ENCODE measurements at regions not wholly inside any gene's neighbourhood (a gene's known extent, or its start where the extent isn't known, plus 50 kb on each side); places are given as distances from the start of the nearest gene placed in this dataset.

DNA sequence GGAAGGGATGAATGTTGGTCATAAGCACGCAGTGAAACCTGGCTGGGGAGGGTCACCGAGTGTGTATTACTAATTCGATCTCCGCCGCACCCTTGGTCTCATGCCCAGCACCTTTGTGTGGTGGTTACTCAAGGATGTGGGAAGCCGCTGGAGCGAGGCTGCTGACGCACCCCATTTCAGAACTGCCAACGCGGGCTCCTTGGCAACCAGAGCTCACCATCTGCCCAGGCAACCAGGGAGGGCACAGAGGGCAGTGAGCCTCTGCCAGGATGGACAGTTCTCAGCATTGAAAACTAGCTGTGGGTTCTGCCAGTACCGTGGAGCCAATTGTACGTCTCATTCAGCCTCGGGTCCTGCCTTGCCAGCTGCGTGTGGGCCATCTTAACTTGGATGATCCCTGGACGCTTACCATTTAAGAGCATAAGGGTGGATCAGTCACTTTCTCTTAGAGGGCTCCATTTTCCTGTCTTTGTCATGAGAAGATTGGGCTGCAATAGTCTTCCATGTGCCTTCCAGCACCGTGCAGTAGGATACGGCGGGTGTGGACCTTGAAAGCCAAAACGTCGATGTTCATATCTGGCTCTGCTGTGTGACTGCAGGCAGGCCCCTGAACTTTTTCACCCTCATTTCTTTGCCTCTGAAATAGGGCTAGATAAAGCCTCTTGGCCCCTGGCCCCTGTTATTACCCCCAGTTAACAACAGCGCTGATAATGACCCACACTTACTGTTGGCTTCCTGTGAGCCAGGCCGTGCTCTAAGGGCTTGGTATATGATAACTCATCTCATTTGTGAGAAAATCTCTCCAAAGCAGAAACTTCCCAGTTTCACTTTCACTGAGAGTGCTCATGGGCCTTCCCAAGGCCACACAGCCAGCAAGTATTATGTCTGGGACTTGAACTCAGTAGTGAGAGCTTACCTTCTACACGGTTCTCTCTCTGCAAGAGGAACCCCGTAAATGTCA is 238.8 kb downstream of the OPA1 start:
- H3K9me3 Mint-ChIP-seq = no peaks in the 10 kb centered on the region
- H3K4me3 Mint-ChIP-seq = no peak overlapping the region
- ATAC-seq (ENCODE audit: low read depth) (no peak), DNase-seq (no peak)
- H3K4me1 Mint-ChIP-seq = no peaks in the 10 kb centered on the region
- H3K27ac Mint-ChIP-seq = no peak overlapping the region
- no peaks in the 10 kb centered on the region for H3K36me3 Mint-ChIP-seq
- POLR2A ChIA-PET = no interaction called here
- H3K27me3 Mint-ChIP-seq = peaks cover 14% of the 10 kb centered on the region

DNA sequence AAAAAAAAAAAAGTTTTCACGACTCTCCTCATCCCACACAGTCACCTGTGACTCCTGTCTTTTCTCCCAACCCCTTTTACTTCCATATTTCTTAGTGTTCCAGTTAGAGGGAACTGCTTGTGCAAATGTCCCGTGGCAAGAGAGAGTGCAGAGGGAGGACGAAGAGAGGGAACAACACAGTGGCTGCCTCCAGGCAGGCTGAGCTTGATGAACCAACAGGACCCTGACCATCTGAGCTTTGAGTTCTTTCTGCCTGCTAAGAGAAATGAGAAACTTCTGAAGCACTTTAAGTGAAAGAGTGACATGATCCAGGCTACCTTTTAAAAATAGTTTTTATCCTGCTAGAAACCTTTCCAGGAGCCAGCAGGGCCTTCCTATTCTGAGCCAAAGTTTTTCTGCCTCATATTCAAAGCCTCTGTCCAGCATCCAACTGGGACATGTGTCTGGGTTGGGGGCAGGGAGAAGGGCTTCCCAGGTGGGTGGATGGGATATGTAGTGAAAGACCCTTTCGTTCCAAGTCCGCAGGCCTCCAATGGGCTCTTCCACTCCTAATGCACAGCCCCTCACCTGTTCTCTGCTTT is 239.9 kb downstream of the OPA1 start:
- no peaks in the 10 kb centered on the region for H3K4me1 Mint-ChIP-seq
- H3K9me3 Mint-ChIP-seq = no peaks in the 10 kb centered on the region
- POLR2A ChIA-PET = no interaction called here
- DNase-seq (no peak), ATAC-seq (ENCODE audit: low read depth) (no peak)
- H3K27me3 Mint-ChIP-seq = peaks cover 12% of the 10 kb centered on the region
- no peak overlapping the region for H3K4me3 Mint-ChIP-seq
- no peaks in the 10 kb centered on the region for H3K36me3 Mint-ChIP-seq
- H3K27ac Mint-ChIP-seq = no peak overlapping the region

DNA sequence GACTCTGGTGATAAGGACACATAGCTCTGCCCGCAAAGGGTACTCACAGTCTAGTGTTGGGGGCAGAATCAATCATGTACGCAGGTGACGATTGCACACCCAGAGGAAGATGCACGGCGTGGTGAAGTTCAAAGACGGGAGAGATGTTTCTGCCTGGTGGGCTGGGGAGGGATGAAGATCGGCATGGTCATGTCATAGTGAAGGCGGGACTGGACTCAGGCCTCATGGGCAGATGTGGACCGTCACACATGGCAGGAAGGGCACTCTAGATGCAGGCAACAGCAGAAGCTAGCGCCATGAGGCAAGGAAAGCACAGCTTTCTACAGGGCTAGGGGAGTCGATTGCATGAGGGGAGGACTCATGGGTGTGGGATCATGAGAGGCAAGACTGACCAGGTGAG is 240.6 kb downstream of the OPA1 start:
- no peaks in the 10 kb centered on the region for H3K9me3 Mint-ChIP-seq
- H3K4me1 Mint-ChIP-seq = no peaks in the 10 kb centered on the region
- DNase-seq (no peak), ATAC-seq (ENCODE audit: low read depth) (no peak)
- no peak overlapping the region for H3K27ac Mint-ChIP-seq
- POLR2A ChIA-PET = no interaction called here
- peaks cover 11% of the 10 kb centered on the region for H3K27me3 Mint-ChIP-seq
- H3K36me3 Mint-ChIP-seq = no peaks in the 10 kb centered on the region
- H3K4me3 Mint-ChIP-seq = no peak overlapping the region

DNA sequence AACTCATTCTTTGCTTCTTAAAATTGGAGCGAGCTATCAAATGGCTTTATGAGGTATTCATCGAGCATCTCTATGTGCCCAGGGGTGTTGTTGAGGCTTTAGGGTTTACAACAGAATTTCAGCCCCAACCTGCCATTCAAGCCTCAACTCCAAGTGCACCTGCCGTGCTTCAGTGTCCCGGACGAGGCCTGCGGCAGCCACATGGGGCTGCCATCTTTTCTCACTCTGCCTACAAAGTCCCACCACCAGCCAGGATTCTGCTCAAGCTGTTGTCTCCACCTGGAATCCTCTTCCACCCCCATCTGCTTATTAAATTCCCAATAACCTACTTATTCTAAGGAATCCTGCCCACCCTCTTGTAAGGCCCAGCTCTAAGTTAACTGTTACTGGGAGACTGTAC is 242.4 kb downstream of the OPA1 start:
- Mint-ChIP-seq H3K4me3 (no peak overlapping the region), H3K4me1 (no peaks in the 10 kb centered on the region), H3K9me3 (no peaks in the 10 kb centered on the region), H3K36me3 (no peaks in the 10 kb centered on the region), H3K27me3 (peaks cover 11% of the 10 kb centered on the region), H3K27ac (no peak overlapping the region)
- ATAC-seq (ENCODE audit: low read depth) (no peak), DNase-seq (no peak)
- POLR2A ChIA-PET = no interaction called here

DNA sequence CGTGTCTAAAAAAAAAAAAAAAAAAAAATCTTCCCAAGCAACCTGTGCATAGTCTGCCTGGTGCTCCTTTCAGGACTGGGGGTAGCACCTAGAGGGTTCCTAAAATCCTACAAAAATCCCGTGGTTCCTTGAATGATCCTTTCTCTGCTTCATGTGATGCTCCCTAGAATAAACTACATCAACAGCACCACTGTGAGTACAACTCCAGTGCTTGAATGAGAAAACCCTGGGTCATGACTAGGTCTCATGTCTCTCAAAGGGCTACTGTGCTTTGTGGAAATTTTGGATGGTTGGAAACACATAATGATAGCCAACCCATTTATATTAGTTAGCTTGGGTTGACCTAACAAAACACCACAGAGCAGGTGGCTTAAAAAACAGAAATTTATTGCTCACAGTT is 243.5 kb downstream of the OPA1 start:
- Mint-ChIP-seq H3K4me3 (no peak overlapping the region), H3K27ac (no peak overlapping the region), H3K36me3 (no peaks in the 10 kb centered on the region), H3K4me1 (no peaks in the 10 kb centered on the region), H3K9me3 (no peaks in the 10 kb centered on the region), H3K27me3 (peaks cover 19% of the 10 kb centered on the region)
- no peak for DNase-seq
- no peak for ATAC-seq (ENCODE audit: low read depth)
- POLR2A ChIA-PET = no interaction called here

DNA sequence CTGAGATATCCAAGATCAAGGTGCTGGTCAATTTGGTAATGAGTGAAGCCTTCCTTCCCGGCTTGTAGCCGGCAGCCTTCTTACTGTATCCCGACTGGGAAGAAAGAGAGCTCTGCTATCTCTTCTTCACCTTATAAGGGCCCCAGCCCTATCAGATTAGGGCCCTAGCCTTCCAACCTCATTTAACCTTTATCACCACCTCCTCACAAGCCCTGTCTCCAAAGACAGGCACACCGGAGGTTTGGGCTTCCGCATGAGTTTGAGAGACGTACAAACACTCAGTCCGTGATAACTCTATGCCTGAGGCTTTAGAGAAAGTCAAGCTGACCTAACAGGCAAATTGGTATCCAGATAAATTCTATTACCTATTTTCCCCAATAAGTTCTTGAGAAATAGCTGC is 243.9 kb downstream of the OPA1 start:
- H3K27ac Mint-ChIP-seq = no peak overlapping the region
- ATAC-seq (ENCODE audit: low read depth) = no peak
- H3K4me3 Mint-ChIP-seq = no peak overlapping the region
- no peaks in the 10 kb centered on the region for H3K9me3 Mint-ChIP-seq
- no peaks in the 10 kb centered on the region for H3K36me3 Mint-ChIP-seq
- POLR2A ChIA-PET = no interaction called here
- H3K4me1 Mint-ChIP-seq = no peaks in the 10 kb centered on the region
- H3K27me3 Mint-ChIP-seq = peaks cover 20% of the 10 kb centered on the region
- no peak for DNase-seq

DNA sequence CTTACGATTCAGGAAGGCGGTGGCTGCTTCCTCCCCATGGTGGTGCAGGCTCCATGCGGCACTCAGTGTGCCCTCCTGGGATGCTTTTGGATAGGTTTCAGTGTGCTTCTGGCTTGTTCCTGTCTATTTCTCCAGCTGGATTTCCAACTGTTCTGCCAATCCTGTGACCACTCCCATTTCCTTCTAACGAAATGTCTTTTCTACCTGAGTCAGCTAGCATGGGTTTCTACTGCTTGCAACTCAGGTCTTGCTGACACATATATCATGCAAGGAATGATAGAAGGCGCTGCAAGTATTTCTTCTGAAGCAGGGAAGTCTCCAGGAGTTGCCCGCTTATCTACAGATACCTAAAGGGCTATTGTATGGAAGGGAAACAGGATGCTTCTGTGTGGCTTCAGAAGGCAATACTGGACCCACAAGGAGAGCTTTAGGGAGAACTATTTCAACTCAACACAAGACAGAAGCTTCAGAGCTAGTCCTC is 244.4 kb downstream of the OPA1 start:
- Mint-ChIP-seq H3K27me3 (peaks cover 24% of the 10 kb centered on the region), H3K9me3 (no peaks in the 10 kb centered on the region), H3K27ac (no peak overlapping the region), H3K4me3 (no peak overlapping the region), H3K36me3 (no peaks in the 10 kb centered on the region), H3K4me1 (no peaks in the 10 kb centered on the region)
- POLR2A ChIA-PET = no interaction called here
- no peak for DNase-seq
- ATAC-seq (ENCODE audit: low read depth) = no peak

DNA sequence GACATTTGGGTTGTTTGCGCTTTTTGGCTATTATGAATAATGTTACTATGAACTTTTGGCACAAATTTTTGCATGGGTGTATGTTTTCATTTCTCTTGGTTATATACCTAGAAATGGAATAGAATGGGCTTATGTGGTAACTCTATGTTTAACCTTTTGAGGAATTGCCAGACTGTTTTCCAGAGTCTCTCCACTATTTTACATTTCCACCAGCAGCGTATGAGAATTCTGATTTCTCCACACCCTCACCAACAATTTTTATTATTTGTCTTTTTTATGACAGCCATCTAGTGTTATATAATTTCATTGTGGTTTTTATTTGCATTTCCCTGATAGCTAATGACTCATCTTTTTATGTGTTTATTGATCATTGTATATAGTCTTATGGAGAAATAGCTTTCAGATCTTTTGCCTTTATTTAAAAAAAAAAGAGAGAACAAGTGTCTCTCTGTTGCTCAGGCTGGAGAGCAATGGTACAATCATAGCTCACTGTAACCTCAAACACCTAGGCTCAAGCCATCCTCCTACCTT is 247.2 kb downstream of the OPA1 start:
- POLR2A ChIA-PET = no interaction called here
- H3K4me3 Mint-ChIP-seq = no peak overlapping the region
- DNase-seq (no peak), ATAC-seq (ENCODE audit: low read depth) (no peak)
- no peaks in the 10 kb centered on the region for H3K36me3 Mint-ChIP-seq
- no peaks in the 10 kb centered on the region for H3K9me3 Mint-ChIP-seq
- peaks cover 36% of the 10 kb centered on the region for H3K27me3 Mint-ChIP-seq
- H3K27ac Mint-ChIP-seq = no peak overlapping the region
- no peaks in the 10 kb centered on the region for H3K4me1 Mint-ChIP-seq

DNA sequence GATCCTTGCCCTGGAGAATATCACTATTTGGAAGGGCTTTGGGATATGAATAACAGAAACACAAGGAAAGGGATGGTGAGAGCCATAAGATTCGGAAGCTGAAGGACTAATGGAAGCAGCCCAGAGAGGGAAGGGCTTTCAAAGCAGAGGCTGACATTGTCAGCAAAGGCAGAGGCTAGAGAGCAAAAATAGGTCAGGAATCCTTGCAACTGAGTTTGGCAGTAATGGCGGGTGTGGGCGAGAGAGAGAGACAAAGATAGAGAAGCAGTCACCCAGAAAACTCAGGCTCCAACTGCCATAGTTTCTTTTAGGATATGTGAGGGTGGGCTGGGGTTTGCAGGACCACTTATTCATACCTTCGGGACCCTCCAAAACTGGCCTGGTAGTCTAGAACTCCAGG is 248.6 kb downstream of the OPA1 start:
- H3K27me3 Mint-ChIP-seq = peaks cover 41% of the 10 kb centered on the region
- no peak overlapping the region for H3K4me3 Mint-ChIP-seq
- H3K9me3 Mint-ChIP-seq = no peaks in the 10 kb centered on the region
- ATAC-seq (ENCODE audit: low read depth) (no peak), DNase-seq (no peak)
- no peaks in the 10 kb centered on the region for H3K4me1 Mint-ChIP-seq
- H3K36me3 Mint-ChIP-seq = no peaks in the 10 kb centered on the region
- POLR2A ChIA-PET = no interaction called here
- no peak overlapping the region for H3K27ac Mint-ChIP-seq

DNA sequence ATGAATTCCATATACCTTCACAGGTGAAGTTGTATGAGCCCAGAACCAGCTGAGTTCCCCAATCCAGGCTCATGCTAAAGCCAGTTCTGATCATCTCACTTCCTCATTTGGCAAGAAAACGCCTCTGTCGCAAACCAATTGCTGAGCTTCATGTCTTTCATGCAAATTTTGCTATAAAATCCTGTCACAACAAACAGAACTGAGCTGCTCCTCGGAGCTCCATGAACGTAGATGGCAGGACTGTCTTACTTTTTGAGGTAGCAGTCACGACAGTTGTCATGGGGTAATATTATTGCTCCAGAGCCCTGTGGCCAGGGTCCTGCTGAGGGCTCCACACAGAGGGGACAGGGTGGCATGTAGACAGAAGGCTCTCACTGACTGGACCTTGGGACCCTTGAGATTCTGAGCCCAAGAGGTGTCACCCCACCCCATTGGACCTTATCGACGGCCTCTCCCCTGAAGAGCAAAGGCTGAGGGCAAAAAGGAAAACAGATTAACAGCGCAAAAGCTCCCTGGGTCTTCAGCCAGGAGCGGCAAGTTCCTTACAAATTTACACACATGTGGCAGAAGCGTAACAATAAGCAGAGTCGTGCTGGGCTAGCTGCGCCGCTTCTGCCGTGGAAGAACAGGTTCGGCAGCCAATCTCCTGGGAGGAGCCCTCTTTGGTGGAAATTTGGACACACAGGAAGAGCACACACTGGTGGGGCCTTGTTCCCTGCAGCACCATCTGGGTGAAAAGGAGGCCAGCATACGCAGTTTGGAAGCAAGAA is 249.2 kb downstream of the OPA1 start:
- Mint-ChIP-seq H3K4me1 (no peaks in the 10 kb centered on the region), H3K4me3 (no peak overlapping the region), H3K27me3 (peaks cover 41% of the 10 kb centered on the region), H3K27ac (no peak overlapping the region), H3K9me3 (no peaks in the 10 kb centered on the region), H3K36me3 (no peaks in the 10 kb centered on the region)
- POLR2A ChIA-PET = no interaction called here
- no peak for DNase-seq
- no peak for ATAC-seq (ENCODE audit: low read depth)

DNA sequence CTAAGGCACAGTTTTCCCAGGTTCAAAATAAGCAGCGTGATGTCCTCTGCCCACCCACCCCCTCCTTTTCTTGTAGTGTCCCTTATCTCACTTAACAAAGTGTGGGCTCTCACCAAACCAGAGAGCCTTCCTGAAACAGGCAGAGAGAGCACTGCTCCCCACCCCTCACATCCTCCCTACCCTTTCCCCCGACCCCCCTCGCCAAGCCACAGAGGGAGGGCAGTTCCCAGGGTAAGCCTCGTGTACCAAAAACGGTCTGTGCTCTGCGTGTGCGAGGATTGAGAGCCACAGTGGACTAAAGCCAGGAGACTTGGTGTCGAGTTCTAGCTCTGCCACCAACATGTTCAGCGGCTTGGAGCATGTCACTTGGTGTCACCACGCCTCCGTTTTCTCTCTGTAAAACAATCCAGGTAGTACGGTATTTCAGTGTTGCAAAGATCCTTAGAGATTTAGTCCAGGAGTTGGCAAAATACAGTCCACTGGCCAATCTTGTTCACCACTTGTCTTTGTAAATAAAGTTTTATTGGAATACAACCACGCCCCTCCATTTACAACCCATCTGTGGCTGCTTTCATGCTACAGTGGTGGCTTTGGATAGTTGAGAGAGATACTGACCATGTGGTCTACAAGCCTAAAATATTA is 249.9 kb downstream of the OPA1 start:
- no peaks in the 10 kb centered on the region for H3K4me1 Mint-ChIP-seq
- POLR2A ChIA-PET = no interaction called here
- ATAC-seq (ENCODE audit: low read depth) (no peak), DNase-seq (no peak)
- no peak overlapping the region for H3K4me3 Mint-ChIP-seq
- H3K9me3 Mint-ChIP-seq = no peaks in the 10 kb centered on the region
- H3K27ac Mint-ChIP-seq = no peak overlapping the region
- peaks cover 41% of the 10 kb centered on the region for H3K27me3 Mint-ChIP-seq
- H3K36me3 Mint-ChIP-seq = no peaks in the 10 kb centered on the region

DNA sequence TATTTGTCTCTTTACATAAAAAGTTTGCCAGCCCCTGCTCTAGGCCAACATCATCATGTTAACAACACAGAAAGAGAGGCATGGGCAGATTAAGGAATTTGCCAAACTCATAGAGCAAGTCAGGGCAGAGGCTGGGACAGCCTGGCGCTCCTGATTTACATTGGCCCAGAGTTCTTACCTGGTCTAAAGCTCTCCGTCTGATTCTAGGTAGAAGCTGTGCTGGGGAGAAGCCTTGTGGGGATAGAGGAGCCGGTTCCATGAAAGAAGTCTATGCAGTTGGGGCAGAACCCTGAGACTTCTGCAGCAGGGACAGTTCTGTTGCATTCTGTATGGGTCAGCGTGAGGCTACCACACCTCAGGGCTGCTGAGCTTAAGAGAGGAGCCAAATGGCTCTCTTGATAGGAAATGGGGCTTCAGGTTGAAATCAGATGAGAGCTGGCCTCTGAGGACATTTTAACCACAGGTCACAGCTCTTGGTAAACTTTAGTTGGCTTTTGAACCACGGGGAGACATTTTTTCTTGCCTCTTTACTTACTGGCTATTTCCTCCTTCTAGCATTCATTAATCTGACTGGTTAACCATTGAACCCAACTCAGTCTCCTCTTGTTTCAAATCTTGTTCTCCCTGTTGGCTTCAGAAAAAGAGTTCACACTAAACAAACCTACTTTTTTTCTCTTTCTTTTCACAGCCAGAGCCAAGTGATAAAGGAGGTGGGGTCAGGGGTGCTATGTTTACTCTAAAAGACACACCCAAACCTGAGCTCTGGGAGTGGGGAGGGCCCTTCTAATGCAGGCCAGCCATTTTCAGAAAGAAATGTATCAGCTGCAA is 250.7 kb downstream of the OPA1 start:
- Mint-ChIP-seq H3K36me3 (no peaks in the 10 kb centered on the region), H3K4me1 (no peaks in the 10 kb centered on the region), H3K27ac (no peak overlapping the region), H3K27me3 (peaks cover 37% of the 10 kb centered on the region), H3K4me3 (no peak overlapping the region), H3K9me3 (no peaks in the 10 kb centered on the region)
- no peak for DNase-seq
- ATAC-seq (ENCODE audit: low read depth) = no peak
- POLR2A ChIA-PET = no interaction called here

DNA sequence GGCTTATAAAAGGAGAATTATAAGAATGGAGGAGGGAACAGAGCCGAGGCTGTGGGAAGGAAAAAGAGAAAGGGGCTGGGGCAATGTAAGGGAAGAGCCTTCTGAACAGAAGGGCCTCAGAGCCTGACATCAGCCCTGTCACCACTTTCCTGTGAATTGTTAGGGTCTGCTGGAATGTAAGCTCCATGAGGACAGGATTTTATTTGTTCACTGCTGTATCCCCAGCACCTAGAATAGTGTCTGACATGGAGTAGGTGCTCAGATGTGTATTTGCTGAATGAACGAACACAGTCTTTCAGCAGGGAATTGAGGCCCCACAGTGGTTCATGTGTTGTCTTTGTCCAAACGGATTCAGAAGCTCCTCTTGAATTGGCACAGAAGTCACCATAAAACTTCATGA is 251.5 kb downstream of the OPA1 start:
- H3K27me3 Mint-ChIP-seq = peaks cover 34% of the 10 kb centered on the region
- H3K36me3 Mint-ChIP-seq = no peaks in the 10 kb centered on the region
- no peak for ATAC-seq (ENCODE audit: low read depth)
- no peak overlapping the region for H3K27ac Mint-ChIP-seq
- no peaks in the 10 kb centered on the region for H3K9me3 Mint-ChIP-seq
- H3K4me3 Mint-ChIP-seq = no peak overlapping the region
- H3K4me1 Mint-ChIP-seq = no peaks in the 10 kb centered on the region
- no peak for DNase-seq
- POLR2A ChIA-PET = no interaction called here

Measured in activated naive CD8-positive, alpha-beta T cell treated with anti-CD3 and anti-CD28 coated beads, Interleukin-2, amount 10 ng/mL, durations not matched to agents 7 days and 5 days (primary cell).